ENCODE measurements at regions not wholly inside any gene's neighbourhood (a gene's known extent, or its start where the extent isn't known, plus 50 kb on each side); places are given as distances from the start of the nearest gene placed in this dataset.
"Not testable (repeated sequence)": the region's sequence is repeated elsewhere in the genome, so short reads cannot be mapped to it uniquely, and the experiment has no call there.

GRCh38 chr12:97075934-97076630 lies 169.0 kb downstream of the NEDD1 start:
- Histone ChIP-seq H3K4me1 (ENCODE audit: control insufficient read depth in 1 of 2, extremely low read depth in 1 of 2, insufficient read depth in 2 of 2, low read length in 2 of 2) (no peaks in the 10 kb centered on the region), H3K9me3 (no peaks in the 10 kb centered on the region), H3K4me3 (ENCODE audit: control insufficient read depth in 1 of 2, extremely low read depth in 1 of 2, low read length in 1 of 2) (no peak overlapping the region), H3K27ac (ENCODE audit: low read length) (no peak overlapping the region), H3K36me3 (ENCODE audit: control insufficient read depth in 2 of 2, extremely low read depth in 1 of 2, insufficient read depth in 1 of 2, low read length in 1 of 2) (no peaks in the 10 kb centered on the region), H3K27me3 (replicated peaks in 1 of 2; ENCODE audit: control insufficient read depth in 2 of 2, extremely low read depth in 1 of 2, insufficient read depth in 2 of 2, low read length in 1 of 2) (peaks cover 0 to 4% of the 10 kb centered on the region in 2 experiments)
- no peaks in the 10 kb centered on the region for H3K9me3 Mint-ChIP-seq
- DNase-seq (no peak), ATAC-seq (replicated peaks in 1 of 4) (no peak)
- H3K4me3 Mint-ChIP-seq: no peak overlapping the region
- POLR2A ChIA-PET: no interaction called here
- CTCF ChIA-PET: interaction anchor here in 1 of 2 donors (0.6 to 0.7 kb wide), 2 partner anchors 1097 to 1869 kb away, joined by 4 to 5 read pairs; no protein-coding TSS in a partner anchor
- 60% methylated on average over 1 of the region's 6 CpGs for WGBS (ENCODE audit: insufficient coverage)
- no peaks in the 10 kb centered on the region for H3K4me1 Mint-ChIP-seq
- no peak overlapping the region for H3K27ac Mint-ChIP-seq
- no peaks in the 10 kb centered on the region for H3K36me3 Mint-ChIP-seq
- peaks cover 4 to 11% of the 10 kb centered on the region in 2 donors for H3K27me3 Mint-ChIP-seq

DNA sequence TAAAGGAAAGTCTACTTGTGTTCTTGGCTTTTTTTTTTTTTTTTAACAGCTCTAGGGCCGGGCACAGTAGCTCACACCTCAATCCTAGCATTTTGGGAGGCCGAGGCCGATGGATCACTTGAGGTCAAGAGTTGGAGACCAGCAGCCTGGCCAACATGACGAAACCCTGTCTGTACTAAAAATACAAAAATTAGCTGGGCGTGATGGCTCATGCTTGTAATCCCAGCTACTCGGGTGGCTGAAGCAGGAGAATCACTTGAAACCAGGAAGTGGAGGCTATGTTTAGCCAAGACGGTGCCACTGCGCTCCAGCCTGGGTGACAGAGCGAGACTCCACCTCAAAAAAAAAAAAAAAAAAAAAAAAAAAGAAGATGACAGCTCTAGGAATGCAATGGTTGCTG lies 169.9 kb downstream of the NEDD1 start:
- H3K9me3 ChIP-seq; H3K36me3 Mint-ChIP-seq; ATAC-seq (replicated peaks in 1 of 4); H3K27ac ChIP-seq (ENCODE audit: low read length); H3K4me1 ChIP-seq (ENCODE audit: control insufficient read depth in 1 of 2, extremely low read depth in 1 of 2, insufficient read depth in 2 of 2, low read length in 2 of 2); H3K36me3 ChIP-seq (ENCODE audit: control insufficient read depth in 2 of 2, extremely low read depth in 1 of 2, insufficient read depth in 1 of 2, low read length in 1 of 2); H3K27ac Mint-ChIP-seq; H3K4me3 ChIP-seq (ENCODE audit: control insufficient read depth in 1 of 2, extremely low read depth in 1 of 2, low read length in 1 of 2); DNase-seq; H3K4me3 Mint-ChIP-seq; H3K9me3 Mint-ChIP-seq; POLR2A ChIA-PET; H3K27me3 ChIP-seq (replicated peaks in 1 of 2; ENCODE audit: control insufficient read depth in 2 of 2, extremely low read depth in 1 of 2, insufficient read depth in 2 of 2, low read length in 1 of 2); H3K4me1 Mint-ChIP-seq: not testable (repeated sequence)
- CTCF ChIA-PET: interaction anchor here in 1 of 2 donors (0.7 kb wide), 1 partner anchor 1096 kb away, joined by 4 read pairs; no protein-coding TSS in a partner anchor
- H3K27me3 Mint-ChIP-seq: peaks cover 4 to 11% of the 10 kb centered on the region in 2 donors
- 78% methylated on average over 3 of the region's 9 CpGs for WGBS (ENCODE audit: insufficient coverage)

DNA sequence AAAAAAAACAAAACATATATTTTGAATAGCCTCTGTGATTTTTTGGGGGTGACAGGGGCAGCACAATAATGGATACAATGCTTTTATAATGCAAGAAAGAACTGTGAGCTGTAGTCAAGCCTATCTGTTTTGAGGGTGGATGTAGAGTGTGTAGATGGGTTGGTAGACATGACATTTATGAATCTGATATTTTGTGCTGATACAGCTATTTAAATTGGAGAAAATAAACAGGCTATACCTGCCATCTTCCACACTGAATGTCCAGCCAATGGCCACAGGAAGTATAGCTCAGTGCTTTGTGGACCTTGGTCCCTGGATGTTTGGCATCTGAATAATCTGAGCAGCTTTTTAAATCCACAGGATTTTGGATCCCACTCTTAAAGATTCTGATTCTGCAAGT lies 175.0 kb downstream of the NEDD1 start:
- Mint-ChIP-seq H3K9me3 (no peaks in the 10 kb centered on the region), H3K4me1 (no peaks in the 10 kb centered on the region), H3K27ac (no peak overlapping the region), H3K36me3 (no peaks in the 10 kb centered on the region), H3K27me3 (peaks cover 3 to 4% of the 10 kb centered on the region in 2 donors), H3K4me3 (no peak overlapping the region)
- POLR2A ChIA-PET: no interaction called here
- H3K36me3 ChIP-seq (ENCODE audit: control insufficient read depth in 2 of 2, extremely low read depth in 1 of 2, insufficient read depth in 1 of 2, low read length in 1 of 2): no peaks in the 10 kb centered on the region
- ATAC-seq (replicated peaks in 1 of 4) (no peak), DNase-seq (no peak)
- H3K27ac ChIP-seq (ENCODE audit: low read length): no peak overlapping the region
- H3K27me3 ChIP-seq (replicated peaks in 1 of 2; ENCODE audit: control insufficient read depth in 2 of 2, extremely low read depth in 1 of 2, insufficient read depth in 2 of 2, low read length in 1 of 2): peaks cover 0 to 4% of the 10 kb centered on the region in 2 experiments
- H3K9me3 ChIP-seq: no peaks in the 10 kb centered on the region
- no peak overlapping the region for H3K4me3 ChIP-seq (ENCODE audit: control insufficient read depth in 1 of 2, extremely low read depth in 1 of 2, low read length in 1 of 2)
- CTCF ChIA-PET: no interaction called here
- no peaks in the 10 kb centered on the region for H3K4me1 ChIP-seq (ENCODE audit: control insufficient read depth in 1 of 2, extremely low read depth in 1 of 2, insufficient read depth in 2 of 2, low read length in 2 of 2)

- Histone ChIP-seq H3K27ac (ENCODE audit: low read length) (no peak overlapping the region), H3K9me3 (no peaks in the 10 kb centered on the region), H3K27me3 (replicated peaks in 1 of 2; ENCODE audit: control insufficient read depth in 2 of 2, extremely low read depth in 1 of 2, insufficient read depth in 2 of 2, low read length in 1 of 2) (no peaks in the 10 kb centered on the region), H3K36me3 (ENCODE audit: control insufficient read depth in 2 of 2, extremely low read depth in 1 of 2, insufficient read depth in 1 of 2, low read length in 1 of 2) (no peaks in the 10 kb centered on the region), H3K4me3 (ENCODE audit: control insufficient read depth in 1 of 2, extremely low read depth in 1 of 2, low read length in 1 of 2) (no peak overlapping the region), H3K4me1 (ENCODE audit: control insufficient read depth in 1 of 2, extremely low read depth in 1 of 2, insufficient read depth in 2 of 2, low read length in 2 of 2) (no peaks in the 10 kb centered on the region)
- POLR2A ChIA-PET: no interaction called here
- Mint-ChIP-seq H3K4me1 (no peaks in the 10 kb centered on the region), H3K27me3 (peaks cover 10 to 11% of the 10 kb centered on the region in 2 donors), H3K27ac (no peak overlapping the region), H3K9me3 (no peaks in the 10 kb centered on the region), H3K4me3 (no peak overlapping the region), H3K36me3 (no peaks in the 10 kb centered on the region)
- no CpG with 5 or more reads among the region's 6 CpGs for WGBS (ENCODE audit: insufficient coverage)
- ATAC-seq (replicated peaks in 1 of 4) (no peak), DNase-seq (no peak)
- CTCF ChIA-PET: no interaction called here
These were observed 186.2 kb downstream of the NEDD1 start for GRCh38 chr12:97093187-97093683.

GRCh38 chr12:97097734-97098133 lies 190.7 kb downstream of the NEDD1 start:
- no peaks in the 10 kb centered on the region for H3K36me3 Mint-ChIP-seq
- H3K27me3 Mint-ChIP-seq: peaks cover 0 to 3% of the 10 kb centered on the region in 2 donors
- no peak overlapping the region for H3K4me3 Mint-ChIP-seq
- ATAC-seq (replicated peaks in 1 of 4): peak in 1 of 4 experiments; percentile 31
- Histone ChIP-seq H3K27ac (ENCODE audit: low read length) (no peak overlapping the region), H3K36me3 (ENCODE audit: control insufficient read depth in 2 of 2, extremely low read depth in 1 of 2, insufficient read depth in 1 of 2, low read length in 1 of 2) (no peaks in the 10 kb centered on the region), H3K9me3 (no peaks in the 10 kb centered on the region), H3K4me3 (ENCODE audit: control insufficient read depth in 1 of 2, extremely low read depth in 1 of 2, low read length in 1 of 2) (no peak overlapping the region), H3K4me1 (ENCODE audit: control insufficient read depth in 1 of 2, extremely low read depth in 1 of 2, insufficient read depth in 2 of 2, low read length in 2 of 2) (no peaks in the 10 kb centered on the region), H3K27me3 (replicated peaks in 1 of 2; ENCODE audit: control insufficient read depth in 2 of 2, extremely low read depth in 1 of 2, insufficient read depth in 2 of 2, low read length in 1 of 2) (no peaks in the 10 kb centered on the region)
- CTCF ChIA-PET: interaction anchor here in 1 of 2 donors (0.7 kb wide), 1 partner anchor 1936 kb away, joined by 6 read pairs; no protein-coding TSS in a partner anchor
- peaks cover 0 to 9% (median 6%) of the 10 kb centered on the region in 3 donors for H3K9me3 Mint-ChIP-seq
- 82% methylated on average over 1 of the region's 1 CpG for WGBS (ENCODE audit: insufficient coverage)
- POLR2A ChIA-PET: no interaction called here
- no peaks in the 10 kb centered on the region for H3K4me1 Mint-ChIP-seq
- no peak overlapping the region for H3K27ac Mint-ChIP-seq
- no peak for DNase-seq

GRCh38 chr12:97109441-97109840 lies 202.4 kb downstream of the NEDD1 start:
- H3K4me3 ChIP-seq (ENCODE audit: control insufficient read depth in 1 of 2, extremely low read depth in 1 of 2, low read length in 1 of 2): no peak overlapping the region
- CTCF ChIA-PET: no interaction called here
- no peak overlapping the region for H3K27ac Mint-ChIP-seq
- no peaks in the 10 kb centered on the region for H3K4me1 ChIP-seq (ENCODE audit: control insufficient read depth in 1 of 2, extremely low read depth in 1 of 2, insufficient read depth in 2 of 2, low read length in 2 of 2)
- no peaks in the 10 kb centered on the region for H3K4me1 Mint-ChIP-seq
- H3K4me3 Mint-ChIP-seq: no peak overlapping the region
- peaks cover 6 to 8% of the 10 kb centered on the region in 2 donors for H3K27me3 Mint-ChIP-seq
- no peaks in the 10 kb centered on the region for H3K9me3 ChIP-seq
- DNase-seq (no peak), ATAC-seq (replicated peaks in 1 of 4) (no peak)
- H3K36me3 ChIP-seq (ENCODE audit: control insufficient read depth in 2 of 2, extremely low read depth in 1 of 2, insufficient read depth in 1 of 2, low read length in 1 of 2): no peaks in the 10 kb centered on the region
- H3K36me3 Mint-ChIP-seq: no peaks in the 10 kb centered on the region
- no peak overlapping the region for H3K27ac ChIP-seq (ENCODE audit: low read length)
- POLR2A ChIA-PET: no interaction called here
- H3K27me3 ChIP-seq (replicated peaks in 1 of 2; ENCODE audit: control insufficient read depth in 2 of 2, extremely low read depth in 1 of 2, insufficient read depth in 2 of 2, low read length in 1 of 2): no peaks in the 10 kb centered on the region
- H3K9me3 Mint-ChIP-seq: peaks cover 4 to 9% (median 5%) of the 10 kb centered on the region in 3 donors

Measured in T-cell (primary cell).